OCI-LY7 (cell line): ENCODE measurements at regions not wholly inside any gene's neighbourhood (a gene's known extent, or its start where the extent isn't known, plus 50 kb on each side); places are given as distances from the start of the nearest gene placed in this dataset.

Experiments used
- CTCF ChIP-seq: fragments of 200-600 bp; sonication (generic); conservative IDR thresholded peaks from 2 replicates; pipeline ENCODE4 v1.5.1; 2014; ENCODE audit warnings: mild to moderate bottlenecking, antibody characterized with exemption, low read length, moderate library complexity, mixed read lengths
- EZH2phosphoT487 ChIP-seq: fragments of 200-600 bp; sonication (generic); IDR thresholded peaks from 2 replicates; pipeline ENCODE4 v1.6.1; 2018; ENCODE audit warnings: low read depth, borderline replicate concordance, mild to moderate bottlenecking, mixed run types, antibody characterized with exemption, low read length, moderate library complexity, mixed read lengths

DNA sequence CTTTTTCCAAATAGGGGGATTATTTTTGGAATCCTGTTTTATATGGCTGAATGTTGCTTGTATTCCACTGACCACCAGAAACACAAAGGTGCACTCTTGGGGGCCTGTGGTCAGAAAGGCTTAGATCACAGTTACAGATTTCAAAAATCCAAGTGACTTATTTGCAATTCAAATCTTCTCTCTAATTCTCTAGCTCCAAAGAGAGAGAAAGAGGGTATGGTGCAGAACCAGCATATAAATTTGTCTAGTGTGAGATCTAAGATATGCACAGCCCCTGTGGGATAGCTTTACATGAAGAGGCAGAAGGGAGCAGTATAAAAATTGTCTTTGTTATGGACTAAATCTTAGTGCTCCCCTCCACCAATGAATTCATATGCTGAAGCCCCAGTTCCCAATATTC, 1121.7 kb upstream of the CELF2 start:
- TF ChIP-seq CTCF (no peak), EZH2phosphoT487 (no peak)
